SKM-1 (cell line): ENCODE measurements at regions not wholly inside any gene's neighbourhood (a gene's known extent, or its start where the extent isn't known, plus 50 kb on each side); places are given as distances from the start of the nearest gene placed in this dataset.
"Not testable (repeated sequence)": the region's sequence is repeated elsewhere in the genome, so short reads cannot be mapped to it uniquely, and the experiment has no call there.

Source experiments
- DNase-seq: peaks from one replicate; lab custom pipeline; 2025; ENCODE audit not compliant: unreplicated experiment; lab: John Stamatoyannopoulos, UW

DNA sequence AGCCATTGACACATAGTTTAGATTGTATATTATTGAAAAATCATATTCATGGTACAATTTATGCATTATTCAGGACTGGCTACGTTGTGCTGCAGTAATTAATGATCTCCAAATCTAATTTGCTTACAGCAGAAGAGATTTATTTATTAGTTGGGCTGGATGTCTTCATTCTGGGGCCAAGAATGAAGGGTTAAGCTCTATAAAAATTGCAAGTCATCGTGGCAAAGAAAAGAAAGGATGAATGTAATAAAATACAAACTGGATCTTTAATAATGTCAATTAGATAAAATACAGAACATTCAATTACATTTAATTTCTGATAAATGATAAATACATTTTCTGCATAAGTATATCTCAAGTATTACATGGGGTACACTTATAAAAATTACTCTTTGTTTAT, 151.8 kb upstream of the ANO5 start:
- no peak for DNase-seq

DNA sequence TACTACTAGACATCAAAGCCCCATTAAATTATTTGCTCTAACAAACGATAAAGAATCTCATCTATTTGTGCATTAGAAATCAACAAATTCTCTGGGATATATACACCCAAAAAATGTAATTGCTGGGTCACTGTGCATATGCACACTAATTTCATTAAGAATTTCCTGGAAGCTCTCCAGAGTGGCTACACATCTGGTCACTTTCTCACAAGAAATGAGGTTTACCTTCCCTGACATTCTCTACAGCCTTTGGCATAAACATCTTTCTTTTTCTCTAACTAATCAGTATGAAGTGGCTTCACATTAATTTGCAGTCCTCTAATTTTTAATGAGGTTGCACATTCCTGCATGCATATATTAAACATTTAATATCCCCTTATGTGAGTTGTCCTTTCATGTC, 150.8 kb upstream of the ANO5 start:
- no peak for DNase-seq

DNA sequence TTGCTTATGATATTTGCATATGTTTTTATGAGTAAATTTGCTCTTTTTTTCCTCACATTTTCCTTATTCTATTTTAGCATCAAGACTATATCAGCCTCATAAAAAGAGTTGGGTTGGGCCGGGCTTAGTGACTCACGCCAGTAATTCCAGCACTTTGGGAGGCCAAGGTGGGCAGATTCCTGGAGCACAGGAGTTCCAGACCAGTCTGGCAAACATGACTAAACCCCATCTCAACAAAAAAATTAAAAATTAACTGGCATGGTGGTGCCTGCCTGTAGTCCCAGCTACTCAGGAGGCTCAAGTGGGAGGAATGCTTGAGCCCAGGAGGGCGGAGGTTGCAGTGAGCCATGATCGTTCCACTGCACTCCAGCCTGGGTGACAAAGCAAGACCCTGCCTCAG, 148.8 kb upstream of the ANO5 start:
- DNase-seq = no peak

DNA sequence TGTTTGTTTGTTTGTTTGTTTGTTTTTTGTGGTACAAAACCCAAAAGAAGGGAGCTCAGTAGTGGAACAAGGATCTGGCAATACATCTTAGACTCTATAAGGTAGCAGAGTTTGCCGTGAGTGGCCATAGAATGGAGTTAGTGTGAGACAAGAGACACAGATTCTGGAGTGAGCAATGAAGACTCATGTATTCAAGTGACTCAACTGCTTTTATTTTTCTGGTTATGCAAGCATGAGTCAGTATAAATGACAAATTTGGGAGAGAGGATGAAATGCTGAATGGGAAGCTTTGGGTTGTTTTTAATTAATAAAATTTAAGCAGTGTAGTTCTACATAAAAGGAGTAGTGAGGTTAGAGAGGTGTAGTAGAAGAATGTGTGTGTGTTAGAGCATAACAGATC, 143.6 kb upstream of the ANO5 start:
- no peak for DNase-seq

DNA sequence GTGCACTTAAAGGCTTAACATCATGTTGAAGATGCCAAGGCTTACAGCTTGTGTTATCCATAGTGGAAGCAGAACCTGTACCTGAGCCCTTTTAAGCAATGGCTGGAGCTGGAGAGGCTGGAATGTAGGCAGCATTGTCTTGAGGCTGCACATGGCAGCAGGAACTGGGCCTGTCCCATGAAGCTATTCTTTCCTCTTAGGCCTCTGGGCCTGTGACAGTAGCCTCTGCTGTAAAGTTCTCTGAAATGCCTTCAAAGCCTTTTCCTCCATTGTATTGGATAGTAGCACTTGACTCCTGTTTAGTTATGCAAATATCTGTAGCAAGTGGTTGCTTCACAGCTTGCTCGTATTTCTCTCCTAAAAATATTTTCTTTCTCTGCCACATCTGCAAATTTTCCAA, 127.4 kb upstream of the ANO5 start:
- no peak for DNase-seq

DNA sequence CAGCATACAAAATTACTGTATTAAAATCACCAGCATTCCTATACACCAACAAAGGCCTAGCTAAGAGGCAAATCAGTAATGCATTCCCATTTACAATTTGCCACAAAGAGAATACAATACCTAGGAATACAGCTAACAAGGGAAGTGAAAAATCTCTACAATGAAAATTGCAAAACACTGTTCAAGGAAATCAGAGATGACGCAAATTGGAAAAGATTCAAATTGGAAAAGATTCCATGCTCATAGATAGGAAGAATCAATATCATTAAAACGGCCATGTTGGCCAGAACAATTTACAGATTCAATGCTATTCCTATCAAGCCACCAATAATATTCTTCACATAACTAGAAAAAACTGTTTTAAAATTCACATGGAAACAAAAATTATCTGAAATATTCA, 123.0 kb upstream of the ANO5 start:
- no peak for DNase-seq

DNA sequence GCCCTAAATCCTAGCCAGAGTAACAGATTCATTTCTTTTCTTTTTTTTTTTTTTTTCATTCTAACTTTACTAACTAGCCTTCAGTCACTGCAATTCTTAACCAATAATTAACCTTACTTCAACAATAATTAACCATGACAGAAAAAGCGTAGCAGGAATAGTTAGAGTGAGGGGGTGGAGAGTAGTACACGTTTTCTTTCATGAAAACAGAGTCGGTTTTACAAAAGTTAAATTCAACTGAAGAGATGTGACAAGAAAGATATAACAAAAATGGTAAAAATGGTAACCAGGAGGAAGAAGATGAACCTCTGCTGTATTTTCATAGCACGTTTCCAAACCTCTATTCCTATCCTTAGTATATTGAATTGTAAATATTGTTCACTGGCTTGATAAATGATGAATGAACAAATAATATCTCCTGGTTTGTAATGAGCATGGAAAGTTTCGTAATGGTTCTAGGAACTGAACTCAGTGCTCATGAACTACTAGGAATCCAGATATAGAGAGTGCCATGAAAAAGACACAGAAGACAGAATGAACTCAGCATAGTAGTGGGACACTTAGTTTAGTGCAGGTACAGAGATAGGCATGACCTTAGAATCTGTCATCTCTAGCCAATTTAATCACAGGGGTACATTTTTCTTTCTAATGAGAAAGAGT, 116.5 kb upstream of the ANO5 start:
- DNase-seq = no peak

DNA sequence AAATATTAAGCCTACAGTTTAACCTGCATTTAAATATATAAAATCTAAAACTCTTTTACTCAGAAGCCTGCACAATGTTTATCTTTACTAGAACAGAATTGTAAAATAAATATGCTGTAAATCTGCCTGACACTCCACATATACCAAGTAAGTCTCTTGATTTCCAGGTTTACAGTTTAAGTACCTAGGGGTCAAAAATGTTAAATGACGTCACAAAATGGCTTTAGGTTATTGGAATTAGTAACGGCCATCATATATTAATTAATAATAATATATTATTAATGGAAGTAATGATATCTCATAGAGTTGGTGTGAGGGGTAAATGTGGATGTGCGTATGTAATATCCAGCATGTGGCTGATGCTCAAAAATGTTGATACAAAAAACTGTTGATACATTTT, 114.8 kb upstream of the ANO5 start:
- no peak for DNase-seq

DNA sequence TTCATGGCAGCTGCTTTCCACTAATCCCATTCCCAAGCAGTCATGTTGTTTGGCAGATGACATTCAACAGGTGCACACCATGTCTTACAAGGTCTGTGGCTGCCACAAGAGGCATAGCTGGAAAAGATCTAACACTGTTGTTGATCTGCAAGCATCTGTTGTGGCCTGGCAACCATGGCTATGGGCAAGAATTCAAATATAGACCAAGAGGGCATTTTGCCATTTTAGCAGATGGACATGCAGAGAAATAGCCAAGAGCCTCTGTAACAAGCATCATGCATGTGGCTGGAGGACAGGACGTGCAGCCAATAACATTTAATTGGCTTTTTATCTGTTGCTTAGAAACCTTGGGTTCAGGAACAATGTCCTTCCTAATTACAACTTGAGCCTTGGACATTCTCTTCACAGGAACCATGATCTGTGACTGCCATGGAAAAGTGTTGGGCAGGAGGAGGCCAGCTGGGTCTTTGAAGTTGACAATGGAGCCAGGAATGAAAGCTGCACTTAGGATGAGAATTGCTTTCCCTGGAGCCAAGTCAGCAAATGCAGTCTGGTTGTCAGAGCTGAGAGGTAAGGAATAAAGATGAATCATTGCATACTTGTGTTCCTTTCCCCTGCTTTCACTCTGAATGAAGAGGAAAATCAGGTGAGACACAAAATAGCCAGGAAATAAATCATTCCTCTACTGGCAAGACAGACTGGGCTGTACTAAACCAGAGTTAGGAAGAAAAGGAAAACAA, 113.6 kb upstream of the ANO5 start:
- DNase-seq = no peak

DNA sequence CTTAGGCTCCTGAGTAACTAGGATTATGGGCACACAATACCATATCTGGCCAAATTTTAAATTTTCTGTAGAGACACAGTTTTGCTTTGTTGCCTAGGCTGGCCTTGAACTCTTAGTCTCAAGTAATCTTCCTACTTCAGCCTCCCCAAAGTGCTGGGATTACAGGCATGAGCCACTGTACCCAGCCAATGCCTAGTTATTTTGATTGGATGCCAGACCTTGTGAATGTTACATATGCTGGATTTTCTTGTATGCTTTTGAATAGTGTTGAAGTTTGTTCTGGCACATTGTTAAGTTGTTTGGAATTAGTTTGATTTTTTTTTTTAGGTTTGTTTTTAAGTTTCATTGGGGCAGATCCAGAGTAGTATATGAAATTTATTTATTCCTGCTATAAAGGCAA, 110.7 kb upstream of the ANO5 start:
- DNase-seq = no peak

DNA sequence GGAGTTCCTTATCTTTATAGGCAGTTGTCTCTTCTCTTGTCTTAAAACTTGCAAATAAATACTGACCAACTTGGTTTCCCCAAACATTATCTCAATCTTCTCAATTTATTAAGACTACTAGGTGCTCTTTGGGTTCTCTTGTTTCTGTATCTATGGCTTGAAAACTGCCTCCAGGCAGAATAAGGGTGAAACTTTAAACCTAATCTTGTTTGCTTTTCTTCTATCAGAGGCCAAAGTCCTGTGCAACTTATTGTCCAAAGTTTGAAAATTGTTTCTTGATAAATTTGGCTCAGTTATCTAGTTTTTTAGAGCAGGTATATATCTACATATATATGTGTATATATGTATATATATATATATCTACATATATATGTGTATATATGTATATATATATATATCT, 110.1 kb upstream of the ANO5 start:
- DNase-seq = no peak

DNA sequence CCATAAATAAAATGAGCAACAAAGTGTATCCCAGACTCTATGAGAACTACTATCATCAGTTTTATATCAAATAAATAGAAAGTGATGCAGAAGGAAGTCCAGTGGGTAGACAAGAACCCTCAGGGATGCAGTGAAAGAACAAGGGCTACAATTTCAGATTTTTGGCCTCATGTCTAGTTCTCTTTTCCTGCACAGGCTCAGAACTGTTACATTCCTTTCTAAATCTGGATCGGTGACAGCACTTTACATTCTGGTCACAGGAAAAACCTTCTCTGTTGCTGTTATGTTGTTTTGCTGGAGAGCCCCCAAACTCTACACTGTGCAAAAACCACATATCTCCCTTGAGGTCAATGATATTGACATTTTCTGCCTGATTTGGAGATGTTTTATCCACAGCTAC, 108.8 kb upstream of the ANO5 start:
- DNase-seq = no peak

DNA sequence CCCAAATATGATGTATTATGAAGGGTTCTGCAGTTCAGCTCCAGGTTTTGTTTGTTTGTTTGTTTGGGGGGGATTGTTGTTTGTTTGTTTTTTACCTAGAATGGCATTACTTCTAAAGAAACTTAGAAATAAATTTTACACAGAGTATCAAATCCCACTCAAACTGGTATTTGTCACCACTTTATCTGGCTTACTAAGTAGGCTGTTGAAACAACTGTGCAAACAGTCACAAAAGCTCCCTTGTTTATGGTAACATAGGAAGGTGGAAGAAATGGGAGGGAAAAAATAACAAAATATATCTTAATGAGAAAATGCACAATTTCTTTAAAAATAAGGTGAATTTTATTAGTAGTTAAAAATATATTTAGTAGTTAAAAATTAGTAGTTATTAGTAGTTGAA, 108.3 kb upstream of the ANO5 start:
- no peak for DNase-seq

DNA sequence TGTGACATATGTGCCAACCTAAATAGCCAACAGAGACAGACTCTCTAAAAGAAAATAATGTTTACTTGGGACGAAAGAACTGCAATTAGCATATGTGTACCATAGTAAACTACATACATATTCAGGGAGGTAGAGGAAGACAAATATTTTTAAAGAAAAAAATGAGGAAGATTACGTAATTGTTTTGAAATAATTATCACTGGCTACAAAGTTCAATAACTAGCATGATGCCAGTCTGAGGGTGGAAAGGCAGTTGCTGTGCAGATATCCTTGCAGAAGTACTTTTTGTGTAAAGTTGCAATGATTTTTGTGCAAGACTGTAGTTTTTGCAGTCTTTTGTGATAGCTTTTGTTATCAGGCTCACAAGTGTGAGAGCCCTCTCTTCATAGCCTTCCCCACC, 103.3 kb upstream of the ANO5 start:
- DNase-seq = no peak

DNA sequence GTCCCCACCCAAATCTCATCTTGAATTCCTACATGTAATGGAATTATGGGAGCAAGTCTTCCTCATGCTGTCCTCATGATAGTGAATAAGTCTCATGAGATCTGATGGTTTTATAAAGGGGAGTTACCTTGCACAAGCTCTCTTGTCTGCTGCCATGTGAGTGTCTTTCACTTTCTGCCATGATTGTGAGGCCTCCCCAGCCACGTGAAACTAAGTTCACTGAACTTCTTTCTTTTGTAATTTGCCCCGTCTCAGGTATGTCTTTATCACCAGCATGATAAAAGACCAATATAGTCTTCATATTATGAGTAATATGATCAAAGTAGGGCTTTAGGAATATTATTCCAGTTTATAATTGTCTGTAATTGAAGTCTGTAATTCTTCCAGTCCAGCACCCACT, 86.3 kb upstream of the ANO5 start:
- DNase-seq = no peak

DNA sequence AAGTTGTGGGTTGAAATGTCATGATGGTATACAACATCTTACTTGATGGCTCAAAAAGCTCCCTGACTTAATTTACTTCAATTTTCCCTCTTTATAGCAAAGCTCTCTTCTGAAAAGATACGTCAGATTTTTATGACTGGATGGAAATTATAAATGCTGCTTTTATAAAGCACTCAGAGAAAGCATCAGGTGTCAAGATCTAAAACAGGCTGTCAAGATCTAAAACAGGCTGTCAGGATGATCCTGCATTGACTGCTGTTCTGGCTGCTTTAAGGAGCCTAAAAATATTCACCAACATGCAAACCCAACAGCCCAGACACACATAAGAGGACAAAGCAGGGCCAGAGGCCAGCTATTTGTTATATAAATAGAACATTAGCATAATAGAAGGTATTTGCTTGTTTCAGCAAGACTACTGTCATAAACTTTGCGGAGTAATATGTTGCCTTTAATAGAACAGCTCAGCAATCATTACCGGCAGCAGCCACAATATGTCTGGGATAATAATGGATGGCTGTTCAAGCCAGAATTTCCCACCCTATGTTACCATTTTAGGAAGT, 77.3 kb upstream of the ANO5 start:
- DNase-seq = no peak

DNA sequence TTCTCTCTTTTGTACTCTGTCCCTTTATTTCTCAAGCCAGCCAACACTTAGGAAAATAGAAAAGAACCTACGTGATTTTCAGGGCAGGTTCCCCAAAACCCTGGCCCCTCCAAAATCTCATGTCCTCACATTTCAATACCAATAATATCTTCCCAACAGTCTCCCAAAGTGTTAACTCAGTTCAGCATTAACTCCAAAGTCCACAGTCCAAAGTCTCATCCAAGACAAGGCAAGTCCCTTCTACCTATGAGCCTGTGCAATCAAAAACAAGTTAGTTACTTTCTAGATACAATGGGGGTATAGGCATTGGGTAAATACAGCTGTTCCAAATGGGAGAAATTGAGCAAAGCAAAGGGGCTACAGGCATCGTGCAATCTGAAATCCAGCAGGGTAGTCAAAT, 64.9 kb upstream of the ANO5 start:
- not testable (repeated sequence) for DNase-seq

DNA sequence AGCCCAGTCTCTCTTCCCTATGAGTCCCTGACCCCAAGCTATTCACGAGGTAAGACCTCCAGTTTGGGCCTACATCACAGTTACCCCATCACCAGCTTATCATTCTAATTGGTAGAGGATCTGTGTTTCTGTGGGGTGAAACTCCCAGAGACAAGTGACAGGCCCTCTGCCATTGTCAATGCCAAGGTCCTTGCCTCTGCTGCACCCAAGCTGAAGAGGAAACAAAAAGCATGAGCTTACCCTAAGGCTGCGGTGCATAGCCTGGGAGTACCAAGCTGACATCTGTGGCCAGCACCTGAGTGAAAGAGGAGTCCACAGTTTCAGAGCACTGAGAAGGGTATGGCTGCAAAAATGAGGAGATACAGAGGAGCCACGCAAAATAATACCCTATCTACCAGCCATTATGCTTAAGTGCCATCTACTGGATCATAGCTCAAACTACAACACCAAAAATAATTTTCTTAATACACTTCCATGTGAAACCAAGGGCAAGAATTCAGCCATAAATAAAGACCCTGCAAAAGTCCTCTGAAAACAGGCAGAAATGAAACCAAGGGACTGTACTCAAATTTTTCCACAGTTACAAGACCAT, 62.3 kb upstream of the ANO5 start:
- no peak for DNase-seq

DNA sequence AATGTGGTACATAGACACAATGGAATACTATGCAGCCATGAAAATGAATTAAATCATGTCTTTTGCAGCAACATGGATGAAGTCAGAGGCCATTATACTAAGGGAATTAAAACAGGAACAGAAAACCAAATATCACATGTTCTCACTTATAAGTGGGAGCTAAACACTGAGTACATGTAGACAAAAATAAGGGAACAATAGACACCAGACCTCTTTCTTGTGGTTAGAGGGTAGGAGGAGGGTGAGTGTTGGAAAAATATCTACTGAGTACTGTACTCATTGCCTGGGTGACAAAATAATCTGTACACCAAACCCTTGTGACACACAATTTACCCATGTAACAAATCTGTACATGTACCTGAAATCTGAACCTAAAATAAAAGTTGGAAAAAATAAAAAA, 59.1 kb upstream of the ANO5 start:
- DNase-seq = no peak

DNA sequence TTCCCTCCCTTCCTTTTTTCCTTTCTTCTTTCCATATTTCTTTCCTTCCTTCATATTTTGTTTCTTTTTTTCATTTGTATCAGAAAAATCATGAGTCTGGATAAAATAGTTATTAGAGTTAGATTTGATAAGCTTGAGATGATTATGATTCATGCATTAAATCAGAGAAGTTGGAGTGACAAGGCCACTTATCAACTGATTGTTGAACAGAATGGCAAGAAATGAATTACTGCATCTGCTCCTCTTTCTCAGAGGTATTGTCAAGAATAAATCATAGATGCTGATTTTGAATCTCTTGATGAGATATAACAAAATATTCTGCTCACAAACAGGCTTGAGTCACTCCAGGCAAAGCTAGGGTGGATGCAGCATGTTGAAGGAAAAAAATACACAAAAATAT, 54.6 kb upstream of the ANO5 start:
- no peak for DNase-seq
